Peyer's patch (tissue), 4 donors: ENCODE measurements at regions not wholly inside any gene's neighbourhood (a gene's known extent, or its start where the extent isn't known, plus 50 kb on each side); places are given as distances from the start of the nearest gene placed in this dataset.

Experiments
- DNase-seq, 3 donors: peaks; one replicate each; pipeline ENCODE4 v3.0.0-alpha.2; 2017 to 2019
- H3K27ac ChIP-seq, 4 donors: fragments of 200-600 bp; sonication (generic); one replicate each; pipeline ENCODE4 v1.5.1; 2016 to 2019
- H3K27me3 ChIP-seq, 2 donors: fragments of 200-600 bp; sonication (generic); one replicate each; pipeline ENCODE4 v1.5.1; 2019
- H3K36me3 ChIP-seq, 3 donors: fragments of 200-600 bp; sonication (generic); one replicate each; pipeline ENCODE4 v1.5.1; 2016 to 2019
- H3K4me1 ChIP-seq, 4 donors: fragments of 200-600 bp; sonication (generic); one replicate each; pipeline ENCODE4 v1.5.1; 2016 to 2019
- H3K4me3 ChIP-seq, 4 donors: fragments of 200-600 bp; sonication (generic); 1 replicate in 3 of 4; 2 replicates in 1 of 4; pipeline ENCODE4 v1.5.1; 2016 to 2019; ENCODE audit warnings: mild to moderate bottlenecking in 1 of 4
- H3K9me3 ChIP-seq, 4 donors: fragments of 200-600 bp; sonication (generic); one replicate each; pipeline ENCODE4 v1.5.1; 2016 to 2019; ENCODE audit warnings: mild to moderate bottlenecking in 1 of 4
- POLR2A ChIP-seq, 2 donors: fragments of 450-650 bp; IDR thresholded peaks; one replicate each; pipeline ENCODE4 v1.5.1; 2017; ENCODE audit warnings: antibody characterized with exemption in 2 of 2, mild to moderate bottlenecking in 2 of 2, moderate library complexity in 2 of 2
- TF ChIP-seq, protein P1 (sequence below), 6 experiments: fragments of 450-650 bp in 4 of 6; fragments of 200-600 bp in 2 of 6; sonication (generic) in 1 of 6; IDR thresholded peaks; one replicate each; pipeline ENCODE4 v1.5.1; 2017 to 2019; ENCODE audit warnings: antibody characterized with exemption in 6 of 6, mild to moderate bottlenecking in 3 of 6, moderate library complexity in 1 of 6

DNA sequence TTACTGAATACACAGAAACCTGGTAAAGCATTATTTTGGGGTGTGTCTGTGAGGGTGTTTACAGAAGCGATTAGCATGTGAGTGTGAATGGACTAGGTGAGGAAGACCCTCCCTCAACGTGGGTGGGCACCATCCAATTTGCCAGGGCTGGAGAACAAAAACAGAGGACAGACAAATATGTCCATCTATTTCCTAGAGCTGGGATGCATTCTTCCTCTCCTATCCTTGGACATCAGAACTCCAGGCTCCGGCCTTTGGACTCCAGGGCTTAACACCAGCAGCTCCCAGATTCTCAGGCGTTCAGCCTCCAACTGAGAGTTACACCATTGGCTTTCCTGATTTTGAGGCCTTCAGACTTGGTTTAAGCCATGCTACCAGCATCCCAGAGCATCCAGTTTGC is 65.8 kb upstream of the CHD1 start:
- no peaks in the 10 kb centered on the region for H3K36me3 ChIP-seq
- TF ChIP-seq, protein P1, sequence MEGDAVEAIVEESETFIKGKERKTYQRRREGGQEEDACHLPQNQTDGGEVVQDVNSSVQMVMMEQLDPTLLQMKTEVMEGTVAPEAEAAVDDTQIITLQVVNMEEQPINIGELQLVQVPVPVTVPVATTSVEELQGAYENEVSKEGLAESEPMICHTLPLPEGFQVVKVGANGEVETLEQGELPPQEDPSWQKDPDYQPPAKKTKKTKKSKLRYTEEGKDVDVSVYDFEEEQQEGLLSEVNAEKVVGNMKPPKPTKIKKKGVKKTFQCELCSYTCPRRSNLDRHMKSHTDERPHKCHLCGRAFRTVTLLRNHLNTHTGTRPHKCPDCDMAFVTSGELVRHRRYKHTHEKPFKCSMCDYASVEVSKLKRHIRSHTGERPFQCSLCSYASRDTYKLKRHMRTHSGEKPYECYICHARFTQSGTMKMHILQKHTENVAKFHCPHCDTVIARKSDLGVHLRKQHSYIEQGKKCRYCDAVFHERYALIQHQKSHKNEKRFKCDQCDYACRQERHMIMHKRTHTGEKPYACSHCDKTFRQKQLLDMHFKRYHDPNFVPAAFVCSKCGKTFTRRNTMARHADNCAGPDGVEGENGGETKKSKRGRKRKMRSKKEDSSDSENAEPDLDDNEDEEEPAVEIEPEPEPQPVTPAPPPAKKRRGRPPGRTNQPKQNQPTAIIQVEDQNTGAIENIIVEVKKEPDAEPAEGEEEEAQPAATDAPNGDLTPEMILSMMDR (IDR thresholded peaks at IDR 0.05), result no peak
- no peak for TF ChIP-seq POLR2A (IDR thresholded peaks at IDR 0.05)
- H3K4me1 ChIP-seq, result peaks cover 0 to 5% (median 0%) of the 10 kb centered on the region in 4 donors
- H3K4me3 ChIP-seq, result no peak overlapping the region
- H3K27me3 ChIP-seq, result no peaks in the 10 kb centered on the region
- DNase-seq, result peak in 1 of 3 donors; percentile 50
- H3K9me3 ChIP-seq, result no peaks in the 10 kb centered on the region
- no peak overlapping the region for H3K27ac ChIP-seq

DNA sequence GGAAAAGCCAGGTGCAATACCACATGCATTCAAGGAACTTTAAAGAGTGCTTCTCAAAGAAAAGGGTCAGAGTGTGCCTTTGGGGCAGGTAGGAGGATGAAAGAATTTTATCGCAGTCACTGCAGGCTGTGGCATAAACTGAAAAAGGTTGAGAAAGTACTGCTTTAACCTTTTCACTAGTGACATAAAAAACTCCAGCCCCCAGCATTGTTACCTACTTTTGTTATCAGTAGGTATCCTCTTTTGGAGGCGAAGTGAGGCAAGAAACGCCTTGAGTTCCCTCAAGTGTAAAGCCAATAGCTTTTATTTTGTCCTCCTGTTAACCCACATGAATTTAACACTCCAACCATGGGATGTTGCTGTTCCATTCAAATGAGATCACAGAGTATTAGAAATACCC is 64.7 kb upstream of the CHD1 start:
- no peaks in the 10 kb centered on the region for H3K27me3 ChIP-seq
- no peak for DNase-seq
- no peak overlapping the region for H3K4me3 ChIP-seq
- peaks cover 0 to 5% (median 0%) of the 10 kb centered on the region in 4 donors for H3K4me1 ChIP-seq
- no peaks in the 10 kb centered on the region for H3K9me3 ChIP-seq
- H3K36me3 ChIP-seq, result no peaks in the 10 kb centered on the region
- no peak overlapping the region for H3K27ac ChIP-seq
- TF ChIP-seq POLR2A (IDR thresholded peaks at IDR 0.05), result no peak
- TF ChIP-seq, protein P1 (IDR thresholded peaks at IDR 0.05), result no peak

DNA sequence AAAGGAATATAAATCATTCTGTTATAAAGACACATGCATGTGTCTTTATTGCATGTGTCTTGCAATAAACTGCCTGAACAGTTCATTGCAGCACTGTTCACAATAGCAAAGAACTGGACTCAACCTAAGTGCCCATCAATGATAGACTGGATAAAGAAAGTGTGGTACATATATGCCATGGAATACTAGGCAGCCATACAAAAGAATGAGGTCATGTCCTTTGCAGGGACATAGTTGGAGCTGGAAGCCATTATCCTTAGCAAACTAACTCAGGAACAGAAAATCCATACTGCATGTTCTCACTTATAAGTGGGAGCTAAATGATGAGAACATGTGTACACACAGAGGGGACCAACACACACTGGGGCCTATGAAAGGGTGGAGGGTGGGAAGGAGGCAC is 63.7 kb upstream of the CHD1 start:
- H3K9me3 ChIP-seq, result no peaks in the 10 kb centered on the region
- no peaks in the 10 kb centered on the region for H3K27me3 ChIP-seq
- TF ChIP-seq, protein P1 (IDR thresholded peaks at IDR 0.05), result no peak
- no peak overlapping the region for H3K4me3 ChIP-seq
- no peak overlapping the region for H3K27ac ChIP-seq
- no peaks in the 10 kb centered on the region for H3K36me3 ChIP-seq
- peaks cover 0 to 5% (median 0%) of the 10 kb centered on the region in 4 donors for H3K4me1 ChIP-seq
- DNase-seq, result no peak

DNA sequence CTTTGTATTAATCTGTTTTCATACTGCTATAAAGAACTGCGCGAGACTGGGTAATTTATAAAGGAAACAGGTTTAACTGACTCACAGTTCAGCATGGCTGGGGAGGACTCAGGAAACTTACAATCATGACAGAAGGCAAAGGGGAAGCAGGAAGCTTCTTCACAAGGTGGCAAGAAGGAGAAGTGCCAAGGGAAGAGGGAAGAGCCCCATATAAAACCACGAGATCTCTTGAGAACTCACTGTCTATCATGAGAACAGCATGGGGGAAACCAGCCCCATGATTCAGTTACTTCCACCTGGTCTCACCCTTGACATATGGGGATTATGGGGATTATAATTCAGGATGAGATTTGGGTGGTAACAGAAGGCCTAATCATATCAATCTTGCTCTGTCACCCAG is 60.9 kb upstream of the CHD1 start:
- Histone ChIP-seq H3K9me3 (no peaks in the 10 kb centered on the region), H3K27ac (no peak overlapping the region), H3K4me3 (no peak overlapping the region), H3K4me1 (peaks cover 0 to 3% (median 0%) of the 10 kb centered on the region in 4 donors), H3K27me3 (no peaks in the 10 kb centered on the region), H3K36me3 (no peaks in the 10 kb centered on the region)
- no peak for TF ChIP-seq POLR2A (IDR thresholded peaks at IDR 0.05)
- TF ChIP-seq, protein P1 (IDR thresholded peaks at IDR 0.05), result no peak
- no peak for DNase-seq

DNA sequence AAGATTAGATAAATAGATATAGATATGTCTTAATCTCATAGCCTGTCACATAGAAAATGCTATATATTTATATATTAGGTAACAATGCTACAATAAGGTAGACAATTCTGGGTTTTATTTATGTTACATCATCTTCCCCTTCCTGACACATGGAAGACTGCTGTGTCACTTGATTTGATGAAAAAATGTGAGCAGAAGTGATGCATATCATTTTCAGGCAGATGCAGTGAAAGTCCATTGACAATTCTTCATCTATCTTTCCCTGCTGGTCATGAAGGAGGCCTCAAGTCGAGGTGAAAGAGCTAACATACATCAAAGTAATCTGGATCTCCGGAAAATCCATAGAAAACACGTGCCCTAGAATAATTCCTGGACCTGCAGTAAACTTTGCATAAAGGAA is 57.8 kb upstream of the CHD1 start:
- Histone ChIP-seq H3K4me1 (no peaks in the 10 kb centered on the region), H3K27me3 (no peaks in the 10 kb centered on the region), H3K36me3 (no peaks in the 10 kb centered on the region), H3K4me3 (no peak overlapping the region), H3K27ac (no peak overlapping the region), H3K9me3 (no peaks in the 10 kb centered on the region)
- TF ChIP-seq, protein P1 (IDR thresholded peaks at IDR 0.05), result no peak
- TF ChIP-seq POLR2A (IDR thresholded peaks at IDR 0.05), result no peak
- no peak for DNase-seq

DNA sequence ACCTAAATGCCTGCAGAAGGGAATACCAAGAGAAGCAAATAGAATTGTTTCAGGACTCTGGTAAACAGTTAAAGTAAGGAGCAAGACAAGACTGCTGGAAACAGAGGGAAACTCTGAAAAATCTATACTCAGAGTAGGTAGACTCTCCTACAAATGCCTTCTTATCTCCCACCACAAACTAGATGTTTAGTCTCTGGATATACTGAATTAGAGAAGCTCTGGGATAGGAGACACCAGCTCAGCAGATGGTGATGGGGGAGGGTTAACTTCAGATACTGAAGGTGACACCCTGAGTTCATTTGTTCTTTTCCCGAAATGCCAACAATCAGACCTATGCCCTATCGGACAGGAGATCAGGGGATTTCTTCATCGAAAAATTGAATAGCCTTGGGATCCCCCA is 54.1 kb upstream of the CHD1 start:
- Histone ChIP-seq H3K4me3 (no peak overlapping the region), H3K27ac (no peak overlapping the region), H3K4me1 (no peaks in the 10 kb centered on the region), H3K27me3 (no peaks in the 10 kb centered on the region), H3K9me3 (no peaks in the 10 kb centered on the region), H3K36me3 (no peaks in the 10 kb centered on the region)
- DNase-seq, result no peak
- TF ChIP-seq, protein P1 (IDR thresholded peaks at IDR 0.05), result no peak
- no peak for TF ChIP-seq POLR2A (IDR thresholded peaks at IDR 0.05)
